Activated CD4-positive, alpha-beta T cell treated with anti-CD3 and anti-CD28 coated beads, Interleukin-2, amount 50 U/mL, for 24 hours (primary cell): ENCODE measurements at regions not wholly inside any gene's neighbourhood (a gene's known extent, or its start where the extent isn't known, plus 50 kb on each side); places are given as distances from the start of the nearest gene placed in this dataset.
"Not testable (repeated sequence)": the region's sequence is repeated elsewhere in the genome, so short reads cannot be mapped to it uniquely, and the experiment has no call there.

Source experiments
- DNase-seq, 2 donors: peaks; one replicate each; pipeline ENCODE4 v3.0.0-alpha.2; 2020; ENCODE audit warnings: low read depth in 1 of 2, low spot score in 1 of 2

DNA sequence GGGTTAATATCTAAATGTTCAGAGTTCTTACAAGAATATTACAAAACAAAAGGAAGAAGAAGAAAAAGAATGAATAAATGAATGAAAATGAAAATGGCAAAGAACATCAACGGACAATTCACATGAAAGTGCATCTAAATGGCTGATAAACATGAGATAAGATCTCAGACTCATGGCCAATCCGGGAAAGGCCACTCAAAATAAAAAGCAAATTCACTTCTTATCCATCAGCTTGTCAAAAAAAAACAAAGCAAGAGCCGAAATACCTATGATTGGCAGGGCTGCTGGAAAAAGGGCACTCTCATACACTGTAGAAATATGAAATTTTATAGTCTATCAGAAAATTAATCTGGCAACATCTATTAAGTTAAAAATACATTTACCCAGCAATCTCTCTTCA lies 103.6 kb upstream of the EDEM3 start:
- no peak for DNase-seq

- DNase-seq: no peak
These were observed 100.0 kb upstream of the EDEM3 start for GRCh38 chr1:184854496-184855140.

- DNase-seq: no peak
These were observed 99.4 kb upstream of the EDEM3 start for GRCh38 chr1:184854036-184854435.

DNA sequence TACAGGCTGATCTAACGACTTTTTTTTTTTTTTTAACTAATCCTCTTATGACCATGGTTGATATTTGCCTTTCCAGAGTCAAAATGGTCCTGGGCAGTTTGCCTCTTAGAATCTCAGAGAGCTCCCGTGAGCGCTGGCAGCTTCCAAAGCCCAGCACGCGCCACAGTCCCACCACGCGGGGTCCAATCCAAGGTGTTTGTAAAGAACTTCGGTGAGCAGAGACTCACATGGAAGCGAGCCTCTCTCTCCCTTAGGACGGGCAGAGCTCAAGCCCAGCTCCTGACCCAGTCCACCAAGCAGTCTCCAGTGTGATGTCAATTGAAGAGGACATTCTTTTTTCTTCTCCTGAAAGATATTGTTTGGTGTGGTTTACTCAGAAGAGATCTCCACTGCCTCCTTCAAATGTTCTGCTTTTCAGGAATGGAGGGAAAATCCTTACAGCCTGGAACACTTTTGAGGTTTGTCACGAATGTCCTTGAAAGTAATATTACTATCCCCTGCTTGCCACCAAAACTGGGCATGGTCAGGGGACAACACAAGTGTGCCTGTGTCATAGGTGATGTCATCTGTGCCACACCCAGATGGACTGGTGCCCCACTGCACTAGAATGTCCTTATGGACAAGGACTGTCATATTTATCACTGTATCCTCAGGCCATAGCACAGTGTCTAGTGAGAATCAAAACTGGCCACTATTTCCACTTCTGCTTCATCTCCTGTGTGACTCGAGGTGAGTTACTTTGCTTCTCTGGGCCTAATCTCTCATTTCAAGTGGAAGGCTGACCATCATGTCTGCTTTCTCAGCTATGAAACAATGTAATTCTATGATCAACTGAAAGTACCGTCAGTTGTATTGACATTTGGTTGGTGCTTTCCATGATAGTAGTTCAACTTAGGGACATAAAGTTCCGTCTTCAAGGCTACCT lies 97.4 kb upstream of the EDEM3 start:
- no peak for DNase-seq

DNA sequence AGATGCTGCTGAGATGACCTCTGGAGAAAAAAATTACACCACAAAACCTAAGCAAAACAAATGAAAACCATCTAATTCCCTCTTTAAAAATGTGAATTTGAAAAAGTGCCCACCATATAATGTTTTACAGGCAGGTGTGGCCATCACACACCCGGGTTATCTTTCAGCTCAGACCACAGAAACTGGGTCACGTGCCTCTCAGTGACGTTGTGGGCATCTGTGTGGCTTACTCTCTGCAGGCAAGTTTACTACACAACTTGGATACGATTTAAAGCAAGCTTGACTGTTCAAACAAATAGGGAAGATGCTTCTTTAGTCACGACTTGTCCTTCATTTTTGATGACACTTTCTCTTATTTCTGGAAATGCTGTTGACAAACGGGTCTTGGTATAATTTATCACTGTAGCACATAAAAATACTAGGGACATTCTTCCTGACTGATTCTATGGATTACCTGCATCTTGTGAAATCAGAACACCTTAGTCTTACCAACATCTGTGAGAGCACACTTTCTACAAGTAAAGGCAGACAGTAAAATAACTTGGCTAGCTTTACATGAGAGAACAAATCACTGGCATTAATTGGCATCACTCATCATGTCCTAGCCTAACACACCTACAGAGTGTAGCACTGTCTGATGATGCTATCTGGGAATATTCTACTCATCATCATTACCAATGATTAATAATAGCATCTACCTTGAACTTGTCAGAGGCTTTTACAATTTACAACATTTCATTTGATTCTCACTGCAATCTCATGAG lies 89.3 kb upstream of the EDEM3 start:
- DNase-seq: no peak

DNA sequence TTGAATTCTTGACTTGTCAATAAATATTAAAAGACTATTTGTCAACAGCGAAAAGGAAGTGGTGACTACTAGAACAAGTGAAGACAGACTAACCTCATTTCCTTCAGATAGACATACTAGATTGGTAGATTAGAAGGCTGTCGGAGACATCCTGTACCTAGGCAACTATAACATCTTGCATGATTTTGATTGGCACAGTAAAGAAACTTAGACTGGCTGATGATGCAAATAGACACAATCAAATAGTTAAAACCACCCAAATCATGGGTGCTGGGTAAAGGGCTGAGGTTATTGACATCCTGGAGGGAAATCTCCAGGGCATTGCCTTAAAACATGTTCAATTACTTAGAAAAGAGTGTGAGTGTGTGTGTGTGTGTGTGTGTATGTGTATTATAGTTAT lies 85.9 kb upstream of the EDEM3 start:
- no peak for DNase-seq

GRCh38 chr1:184838504-184838951 lies 83.9 kb upstream of the EDEM3 start:
- no peak for DNase-seq

DNA sequence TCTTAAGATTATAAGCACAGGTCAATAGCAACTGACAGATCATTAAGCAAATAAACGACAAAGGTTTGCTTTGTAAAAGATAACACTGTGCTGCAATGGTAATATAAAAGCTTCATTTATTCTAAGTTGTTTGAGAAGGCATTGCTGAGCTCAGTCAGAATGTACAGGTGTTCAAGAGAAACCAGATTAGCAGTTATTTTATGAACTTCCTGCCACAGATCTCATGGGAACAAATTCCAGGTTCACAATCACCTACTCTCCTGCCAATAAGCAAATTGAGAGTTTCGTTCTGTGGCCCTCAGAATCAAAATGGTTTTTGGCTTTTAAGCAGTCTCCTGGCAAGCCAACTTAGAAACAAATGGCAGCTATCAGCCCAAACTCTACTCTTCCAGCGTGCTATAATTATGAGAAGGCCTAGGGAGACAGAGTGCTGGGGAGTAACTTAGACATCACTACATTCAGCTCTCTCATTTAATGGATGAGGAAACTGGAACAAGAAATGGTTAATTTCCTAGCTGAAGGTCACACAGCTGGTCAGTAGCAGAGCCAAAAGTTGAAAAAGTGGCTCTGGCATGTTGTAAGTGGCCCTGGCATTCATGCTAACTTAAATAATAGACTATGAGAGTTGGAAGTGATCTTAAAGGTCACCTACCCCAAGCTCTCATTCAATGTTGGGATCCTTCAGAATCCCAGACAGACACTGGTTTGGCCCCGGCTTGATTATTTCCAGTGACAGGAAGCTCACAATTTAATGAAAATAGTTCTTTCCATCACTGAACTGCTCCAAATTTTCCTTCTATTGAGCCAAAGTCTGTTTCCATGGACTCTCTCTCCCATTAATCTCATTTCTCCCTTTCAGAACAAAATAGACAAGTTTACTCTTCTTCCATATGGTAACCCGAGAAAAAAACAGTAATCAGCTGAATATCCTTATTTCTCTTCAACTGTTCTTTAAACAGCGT lies 82.6 kb upstream of the EDEM3 start:
- DNase-seq: no peak

DNA sequence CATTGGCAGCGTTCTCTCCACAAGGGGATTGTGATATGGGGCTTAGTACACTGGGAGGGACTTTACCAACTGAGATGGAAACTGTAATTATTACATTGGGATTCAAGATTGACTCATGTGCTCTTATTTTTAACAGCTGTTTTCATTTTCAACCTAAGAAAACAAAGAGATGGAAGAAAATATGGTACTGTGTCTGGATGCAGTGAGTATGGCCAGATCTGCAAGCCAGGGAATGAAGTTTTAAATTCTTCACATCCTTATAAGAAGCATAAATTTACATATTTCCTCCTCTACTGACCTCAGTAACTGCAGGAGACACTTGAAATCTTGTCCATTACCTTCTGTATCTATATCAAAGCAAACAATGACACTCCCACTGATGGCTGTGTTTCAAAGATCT lies 81.5 kb upstream of the EDEM3 start:
- no peak for DNase-seq

DNA sequence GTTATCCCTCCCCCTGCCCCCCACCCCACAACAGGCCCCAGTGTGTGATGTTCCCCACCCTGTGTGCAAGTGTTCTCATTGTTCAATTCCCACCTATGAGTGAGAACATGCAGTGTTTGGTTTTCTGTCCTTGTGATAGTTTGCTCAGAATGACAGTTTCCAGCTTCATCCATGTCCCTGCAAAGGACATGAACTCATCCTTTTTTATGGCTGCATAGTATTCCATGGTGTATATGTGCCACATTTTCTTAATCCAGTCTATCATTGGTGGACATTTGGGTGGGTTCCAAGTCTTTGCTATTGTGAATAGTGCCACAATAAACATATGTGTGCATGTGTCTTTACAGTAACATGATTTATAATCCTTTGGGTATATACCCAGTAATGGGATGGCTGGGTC lies 79.3 kb upstream of the EDEM3 start:
- DNase-seq: not testable (repeated sequence)

GRCh38 chr1:184832517-184832916 lies 77.9 kb upstream of the EDEM3 start:
- no peak for DNase-seq

DNA sequence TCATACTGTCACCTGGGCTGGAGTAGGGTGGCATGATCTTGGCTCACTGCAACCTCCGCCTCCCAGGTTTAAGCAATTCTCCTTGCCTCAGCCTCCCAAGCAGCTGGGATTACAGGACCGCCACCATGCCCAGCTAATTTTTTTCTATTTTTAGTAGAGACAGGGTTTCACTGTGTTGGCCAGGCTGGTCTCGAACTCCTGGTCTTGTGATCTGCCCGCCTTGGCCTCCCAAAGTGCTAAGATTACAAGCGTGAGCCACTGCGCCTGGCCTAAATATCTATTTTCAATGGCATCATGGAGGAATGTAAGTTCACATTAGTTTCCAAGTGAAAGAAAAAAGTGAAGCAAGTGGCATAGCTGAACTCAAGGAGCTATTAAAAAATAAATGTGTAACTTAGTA lies 74.8 kb upstream of the EDEM3 start:
- DNase-seq: not testable (repeated sequence)

GRCh38 chr1:184828369-184828717 lies 73.7 kb upstream of the EDEM3 start:
- DNase-seq: no peak

DNA sequence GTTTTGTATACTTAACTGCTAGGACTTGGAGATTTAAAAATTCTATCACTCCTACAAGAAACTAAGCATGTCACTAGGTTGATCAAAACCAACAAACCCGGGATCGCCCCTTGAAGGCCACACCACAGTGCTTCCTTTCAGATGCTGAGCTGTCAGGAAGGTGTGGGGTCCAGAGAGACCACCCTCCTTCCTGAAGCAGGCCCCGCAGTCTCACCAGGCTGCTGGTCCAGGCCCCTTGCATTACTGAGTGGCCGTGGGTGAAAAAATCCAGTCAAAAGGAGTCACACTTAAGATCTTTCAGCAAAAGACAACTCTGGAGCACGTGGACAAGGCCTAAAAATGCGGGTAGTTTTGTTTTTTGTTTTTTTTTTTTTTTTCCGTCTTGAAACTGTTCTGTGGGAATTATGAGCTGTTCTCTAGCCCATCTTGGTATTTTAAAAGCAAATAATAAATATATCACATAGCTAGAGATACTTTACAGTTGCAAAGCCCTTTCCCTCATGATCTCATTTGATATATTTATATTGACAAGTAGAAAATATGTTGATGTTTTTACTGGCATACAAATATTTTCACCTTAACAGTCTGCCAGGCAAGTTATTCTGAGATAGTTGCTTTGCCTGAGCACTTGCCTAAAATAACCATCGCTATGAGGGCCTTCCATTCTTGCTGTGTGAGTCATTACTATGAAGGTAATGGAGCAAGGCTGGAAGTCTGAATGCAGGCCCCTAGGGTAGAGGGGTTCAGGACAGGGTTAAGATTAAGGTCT lies 73.1 kb upstream of the EDEM3 start:
- no peak for DNase-seq

GRCh38 chr1:184826001-184826400 lies 71.3 kb upstream of the EDEM3 start:
- DNase-seq: no peak

DNA sequence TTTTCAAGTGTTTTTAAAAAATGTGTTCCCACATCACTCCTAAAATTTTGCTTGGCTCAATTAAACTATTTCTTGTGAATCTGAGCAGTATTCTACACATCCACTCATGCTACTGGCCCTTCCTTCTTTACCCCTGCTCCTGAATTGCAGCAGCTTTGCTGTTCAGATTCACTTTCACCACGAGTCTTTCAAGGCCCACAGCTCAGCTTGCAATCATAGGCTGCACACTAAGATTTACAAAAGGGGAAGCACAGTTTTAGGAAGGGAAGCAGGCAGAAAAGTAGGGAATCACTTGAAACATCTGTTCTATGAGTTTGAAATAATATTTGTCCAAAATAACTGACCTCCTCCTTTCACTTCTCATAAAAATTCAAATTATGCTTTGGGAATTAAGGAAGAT lies 70.9 kb upstream of the EDEM3 start:
- no peak for DNase-seq

- no peak for DNase-seq
These were observed 70.1 kb upstream of the EDEM3 start for GRCh38 chr1:184824691-184825323.

DNA sequence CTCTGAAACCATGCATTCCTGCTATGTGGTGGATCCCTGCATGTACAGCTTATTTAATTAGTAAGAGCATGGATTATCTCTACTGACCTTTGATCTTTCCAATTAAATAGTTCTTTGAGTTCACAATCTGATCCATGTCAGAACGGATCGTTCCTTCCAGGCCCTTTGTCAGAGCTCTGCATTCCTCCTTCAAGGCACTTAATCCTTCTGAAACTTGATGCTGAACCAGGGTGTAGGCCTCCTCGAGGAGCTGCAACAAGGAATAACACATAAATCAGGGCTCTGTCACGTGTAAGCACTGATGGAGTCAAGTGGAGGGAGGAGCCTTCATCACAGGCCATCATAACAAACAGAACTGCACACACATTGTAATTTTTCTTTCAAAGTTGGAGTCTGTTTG lies 68.4 kb upstream of the EDEM3 start:
- DNase-seq: no peak

DNA sequence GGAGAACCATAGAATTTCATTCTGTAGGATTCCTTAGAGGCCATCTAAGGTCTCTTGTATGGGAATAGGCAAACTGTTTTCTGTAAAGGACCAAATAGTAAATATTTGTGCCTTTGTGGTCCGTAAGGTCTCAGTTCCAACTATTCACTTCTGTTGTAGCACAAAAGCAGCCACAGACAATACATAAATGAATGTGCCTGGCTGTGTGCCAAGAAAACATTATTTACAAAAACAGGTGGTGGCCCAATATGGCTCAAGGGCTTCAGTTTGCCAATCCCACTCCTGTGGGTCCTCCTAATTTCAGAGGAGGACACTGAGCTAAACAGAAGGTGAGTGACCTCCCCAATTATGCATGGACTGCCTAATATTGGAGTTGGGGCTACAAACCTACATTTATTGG lies 67.6 kb upstream of the EDEM3 start:
- no peak for DNase-seq

GRCh38 chr1:184821658-184822057 lies 67.0 kb upstream of the EDEM3 start:
- DNase-seq: no peak
